HG03064 (cell line): ENCODE measurements at regions not wholly inside any gene's neighbourhood (a gene's known extent, or its start where the extent isn't known, plus 50 kb on each side); places are given as distances from the start of the nearest gene placed in this dataset.
"Not testable (repeated sequence)": the region's sequence is repeated elsewhere in the genome, so short reads cannot be mapped to it uniquely, and the experiment has no call there.

ENCODE experiments used
- ATAC-seq: cut with Tn5 transposase; IDR thresholded peaks from one replicate; pipeline ENCODE4 v1.9.1; 2021; ENCODE audit warnings: low read depth; ENCODE audit not compliant: unreplicated experiment

- no peak for ATAC-seq
These were observed 2180.4 kb upstream of the WWC1 start for GRCh38 chr5:166111021-166111420.

DNA sequence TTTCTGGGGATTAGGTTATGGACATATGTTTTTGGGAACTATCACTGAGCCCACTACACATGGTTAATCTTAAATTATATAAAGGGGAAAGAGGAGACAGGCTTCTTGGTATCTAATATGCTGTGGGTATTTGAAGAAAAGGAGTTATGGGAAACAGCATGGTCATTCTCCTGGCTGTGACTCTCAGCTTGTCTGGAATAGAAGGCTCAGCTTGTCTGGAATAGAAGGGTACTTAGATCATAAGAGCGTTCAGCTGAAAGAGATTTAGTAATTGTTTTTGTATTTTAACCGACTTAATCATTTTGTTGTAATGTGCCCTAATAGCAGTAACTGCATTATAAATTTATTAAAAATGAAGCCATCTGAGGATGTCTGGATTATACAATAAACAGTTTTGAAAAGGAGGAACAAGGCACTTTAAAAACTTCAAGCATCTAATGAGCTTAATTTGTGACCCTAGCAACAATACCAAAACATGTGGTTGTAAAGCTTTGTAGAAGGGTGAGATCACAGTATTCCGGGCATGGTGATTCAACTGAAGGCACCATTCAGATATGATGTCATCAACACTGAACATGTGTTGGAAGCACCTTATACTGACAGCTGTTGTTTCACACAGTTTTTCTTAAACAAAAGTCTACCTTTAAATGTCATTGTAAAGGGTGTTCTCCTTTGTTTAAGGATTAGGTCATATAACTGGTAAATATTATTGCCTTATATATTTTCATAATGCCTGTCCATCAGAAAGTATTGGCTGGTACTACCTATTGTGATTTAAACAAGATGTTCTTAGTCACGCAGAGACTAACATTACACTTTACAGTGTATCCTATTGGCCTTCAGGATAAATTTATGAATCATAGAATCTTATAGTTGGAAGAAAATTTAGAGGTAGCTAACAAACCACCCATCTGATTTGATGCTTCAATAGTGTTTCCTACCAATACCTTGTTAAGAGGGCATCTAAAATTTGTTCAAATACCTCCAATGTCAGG is 2174.1 kb upstream of the WWC1 start:
- ATAC-seq = no peak

- ATAC-seq = no peak
These were observed 2171.9 kb upstream of the WWC1 start for GRCh38 chr5:166119506-166119905.

GRCh38 chr5:166123717-166124116 is 2167.7 kb upstream of the WWC1 start:
- ATAC-seq = no peak

DNA sequence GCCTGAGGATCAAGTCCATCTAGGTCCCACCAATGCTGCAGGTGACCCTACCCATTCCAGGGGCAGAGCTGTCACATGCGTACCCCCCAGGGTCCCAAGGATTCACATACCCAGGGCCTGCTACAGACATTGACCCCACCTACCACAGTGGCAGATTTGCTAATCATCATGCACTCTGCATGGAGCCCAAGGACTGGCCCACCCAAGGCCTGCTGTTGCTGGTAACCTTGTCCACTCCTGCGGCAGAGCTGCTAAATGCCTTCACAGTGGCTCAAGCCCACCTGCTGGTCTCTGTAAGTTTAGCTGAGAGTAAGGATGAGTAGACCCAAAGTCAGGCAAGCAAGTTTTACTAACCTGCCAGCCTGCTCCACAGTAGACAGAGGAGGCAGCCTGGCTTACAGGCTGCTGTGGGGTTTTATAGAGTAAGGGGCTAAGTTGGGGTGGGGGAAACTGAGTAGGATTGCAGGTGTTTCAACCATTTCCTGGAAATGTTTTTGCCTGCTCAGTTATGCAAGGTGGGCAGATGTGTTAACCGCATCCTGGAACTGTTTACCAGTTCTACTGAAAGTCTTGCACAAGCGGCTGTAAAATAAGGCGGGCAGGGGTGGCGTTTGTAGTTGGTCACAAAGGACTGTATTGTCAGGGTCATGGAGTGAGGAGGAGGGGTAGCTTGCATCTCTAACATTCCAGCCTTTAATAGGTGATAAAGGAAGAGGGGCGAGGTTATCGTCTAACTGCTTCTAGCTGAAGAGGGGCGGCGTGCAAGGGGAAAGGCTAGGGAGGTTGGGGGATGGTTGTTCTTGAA is 2163.5 kb upstream of the WWC1 start:
- ATAC-seq = no peak

DNA sequence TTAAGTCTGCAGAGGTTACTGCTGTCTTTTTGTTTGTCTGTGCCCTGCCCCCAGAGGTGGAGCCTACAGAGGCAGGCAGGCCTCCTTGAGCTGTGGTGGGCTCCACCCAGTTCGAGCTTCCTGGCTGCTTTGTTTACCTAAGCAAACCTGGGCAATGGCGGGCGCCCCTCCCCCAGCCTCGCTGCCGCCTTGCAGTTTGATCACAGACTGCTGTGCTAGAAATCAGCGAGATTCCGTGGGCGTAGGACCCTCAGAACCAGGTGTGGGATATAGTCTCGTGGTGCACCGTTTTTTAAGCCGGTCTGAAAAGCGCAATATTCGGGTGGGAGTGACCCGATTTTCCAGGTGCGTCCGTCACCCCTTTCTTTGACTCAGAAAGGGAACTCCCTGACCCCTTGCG is 2146.3 kb upstream of the WWC1 start:
- not testable (repeated sequence) for ATAC-seq

- no peak for ATAC-seq
These were observed 2127.3 kb upstream of the WWC1 start for GRCh38 chr5:166163996-166164610.

DNA sequence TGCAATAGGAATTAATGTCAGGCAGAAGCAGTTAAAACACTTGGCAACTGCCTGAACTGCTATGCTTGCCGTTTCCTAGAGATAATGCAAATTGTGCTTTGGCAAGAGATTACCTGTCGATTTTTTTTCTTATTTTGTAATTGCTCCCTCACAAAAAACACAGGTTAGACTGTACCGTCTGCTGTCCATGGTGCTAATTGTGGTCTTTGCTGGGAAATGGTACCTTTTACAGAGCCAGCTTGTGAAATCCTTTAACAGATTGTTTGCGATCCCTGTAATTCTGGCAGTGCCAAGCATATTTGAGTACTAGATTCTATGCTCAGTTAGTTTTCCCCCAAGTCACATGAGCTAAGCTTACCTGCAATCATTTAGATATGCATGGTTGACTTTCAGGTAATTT is 2125.8 kb upstream of the WWC1 start:
- ATAC-seq = no peak

DNA sequence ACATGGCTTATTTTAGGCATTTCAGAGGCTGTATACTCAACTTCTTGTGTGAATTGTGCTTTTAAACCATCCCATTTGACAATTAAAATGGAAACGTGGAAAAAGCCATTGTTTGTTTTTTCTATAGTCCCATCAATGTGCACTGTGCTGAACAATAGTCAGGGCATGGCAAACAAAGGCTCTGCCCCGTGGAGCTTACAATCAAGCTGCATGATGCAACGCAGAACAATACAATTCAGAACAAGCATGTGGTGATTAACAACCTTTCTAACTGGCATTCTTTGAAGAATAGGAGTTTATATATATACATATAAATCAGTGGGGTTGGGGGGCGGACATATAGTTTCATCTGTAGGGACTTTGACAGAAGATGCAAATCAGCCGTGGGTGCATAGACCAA is 2125.4 kb upstream of the WWC1 start:
- ATAC-seq = no peak

- no peak for ATAC-seq
These were observed 2118.8 kb upstream of the WWC1 start for GRCh38 chr5:166172597-166172996.

DNA sequence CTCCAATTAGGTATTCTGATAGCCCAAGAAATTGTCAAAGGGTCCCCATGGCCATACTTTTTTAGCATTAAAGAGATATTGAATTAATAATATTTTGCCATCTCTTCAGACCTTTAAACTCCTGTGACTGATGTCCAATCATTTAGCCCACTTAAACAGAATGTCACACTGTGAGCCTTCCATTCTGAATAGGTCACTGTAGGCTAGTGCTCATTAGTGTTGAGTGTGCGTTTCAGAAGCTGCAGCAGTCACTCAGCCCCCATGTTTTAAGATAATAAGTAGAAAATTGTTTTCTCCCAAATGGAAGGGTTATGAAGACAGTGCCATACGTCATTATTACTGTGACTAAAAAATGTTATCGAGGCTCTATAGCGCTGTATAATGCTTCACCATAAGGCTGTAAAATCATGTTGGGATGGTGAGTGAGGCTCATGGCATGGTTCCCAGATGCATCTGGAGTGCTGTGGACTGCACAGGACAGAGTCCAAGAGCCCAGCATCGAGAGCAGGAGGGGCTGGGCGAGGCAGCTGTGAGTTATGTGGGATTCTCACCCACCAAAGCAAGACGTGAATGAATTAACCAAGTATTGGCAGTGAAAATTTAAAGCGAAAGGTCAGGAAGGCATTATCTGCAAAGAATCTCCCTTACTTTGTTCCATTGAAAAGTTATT is 2112.9 kb upstream of the WWC1 start:
- no peak for ATAC-seq

- no peak for ATAC-seq
These were observed 2106.3 kb upstream of the WWC1 start for GRCh38 chr5:166185185-166185584.

- no peak for ATAC-seq
These were observed 2102.7 kb upstream of the WWC1 start for GRCh38 chr5:166188501-166189325.

GRCh38 chr5:166192696-166193095 is 2098.7 kb upstream of the WWC1 start:
- ATAC-seq = no peak

DNA sequence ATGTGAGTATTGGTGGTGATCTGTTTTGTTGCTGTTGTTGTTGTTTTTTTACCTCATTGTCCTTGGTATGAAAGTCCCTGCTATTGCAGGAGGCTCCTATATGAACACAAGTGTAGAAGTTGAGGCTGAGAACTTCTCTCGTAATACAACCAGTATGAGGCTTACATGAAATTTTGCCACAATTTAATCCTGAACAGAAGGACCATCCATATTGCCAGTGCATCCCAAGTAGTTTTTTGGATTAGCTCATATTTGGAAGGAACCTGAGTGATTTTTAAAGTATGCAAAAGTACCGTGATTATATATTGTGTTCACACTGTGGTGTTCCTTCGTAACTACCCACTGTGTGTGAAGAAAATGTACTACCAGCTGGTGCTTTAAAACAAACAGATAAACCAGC is 2095.5 kb upstream of the WWC1 start:
- ATAC-seq = no peak

GRCh38 chr5:166200532-166200931 is 2090.9 kb upstream of the WWC1 start:
- ATAC-seq = no peak

- ATAC-seq = no peak
These were observed 2079.8 kb upstream of the WWC1 start for GRCh38 chr5:166211640-166212039.

- ATAC-seq = no peak
These were observed 2055.1 kb upstream of the WWC1 start for GRCh38 chr5:166236327-166236726.

- no peak for ATAC-seq
These were observed 2050.7 kb upstream of the WWC1 start for GRCh38 chr5:166240705-166241104.

GRCh38 chr5:166245556-166245955 is 2045.9 kb upstream of the WWC1 start:
- ATAC-seq = no peak
